ENCODE measurements at regions not wholly inside any gene's neighbourhood (a gene's known extent, or its start where the extent isn't known, plus 50 kb on each side); places are given as distances from the start of the nearest gene placed in this dataset.
"Not testable (repeated sequence)": the region's sequence is repeated elsewhere in the genome, so short reads cannot be mapped to it uniquely, and the experiment has no call there.

- H3K36me3 Mint-ChIP-seq (ENCODE audit: unreplicated experiment) = peaks cover 28% of the 10 kb centered on the region
- peaks cover 16% of the 10 kb centered on the region for H3K4me1 Mint-ChIP-seq (ENCODE audit: unreplicated experiment)
- no peaks in the 10 kb centered on the region for H3K27me3 Mint-ChIP-seq (ENCODE audit: unreplicated experiment)
- peaks cover 40% of the 10 kb centered on the region for H3K9me3 Mint-ChIP-seq (ENCODE audit: unreplicated experiment)
- H3K27ac Mint-ChIP-seq (ENCODE audit: unreplicated experiment) = no peak overlapping the region
- TF ChIP-seq, protein P1, sequence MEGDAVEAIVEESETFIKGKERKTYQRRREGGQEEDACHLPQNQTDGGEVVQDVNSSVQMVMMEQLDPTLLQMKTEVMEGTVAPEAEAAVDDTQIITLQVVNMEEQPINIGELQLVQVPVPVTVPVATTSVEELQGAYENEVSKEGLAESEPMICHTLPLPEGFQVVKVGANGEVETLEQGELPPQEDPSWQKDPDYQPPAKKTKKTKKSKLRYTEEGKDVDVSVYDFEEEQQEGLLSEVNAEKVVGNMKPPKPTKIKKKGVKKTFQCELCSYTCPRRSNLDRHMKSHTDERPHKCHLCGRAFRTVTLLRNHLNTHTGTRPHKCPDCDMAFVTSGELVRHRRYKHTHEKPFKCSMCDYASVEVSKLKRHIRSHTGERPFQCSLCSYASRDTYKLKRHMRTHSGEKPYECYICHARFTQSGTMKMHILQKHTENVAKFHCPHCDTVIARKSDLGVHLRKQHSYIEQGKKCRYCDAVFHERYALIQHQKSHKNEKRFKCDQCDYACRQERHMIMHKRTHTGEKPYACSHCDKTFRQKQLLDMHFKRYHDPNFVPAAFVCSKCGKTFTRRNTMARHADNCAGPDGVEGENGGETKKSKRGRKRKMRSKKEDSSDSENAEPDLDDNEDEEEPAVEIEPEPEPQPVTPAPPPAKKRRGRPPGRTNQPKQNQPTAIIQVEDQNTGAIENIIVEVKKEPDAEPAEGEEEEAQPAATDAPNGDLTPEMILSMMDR (IDR thresholded peaks at IDR 0.05) = no peak
- no peak for DNase-seq (ENCODE audit: extremely low spot score, unreplicated experiment)
- H3K4me3 Mint-ChIP-seq (ENCODE audit: unreplicated experiment) = no peak overlapping the region
Measured at GRCh38 chr1:183753464-183753891, 51.4 kb upstream of the RGL1 start.

DNA sequence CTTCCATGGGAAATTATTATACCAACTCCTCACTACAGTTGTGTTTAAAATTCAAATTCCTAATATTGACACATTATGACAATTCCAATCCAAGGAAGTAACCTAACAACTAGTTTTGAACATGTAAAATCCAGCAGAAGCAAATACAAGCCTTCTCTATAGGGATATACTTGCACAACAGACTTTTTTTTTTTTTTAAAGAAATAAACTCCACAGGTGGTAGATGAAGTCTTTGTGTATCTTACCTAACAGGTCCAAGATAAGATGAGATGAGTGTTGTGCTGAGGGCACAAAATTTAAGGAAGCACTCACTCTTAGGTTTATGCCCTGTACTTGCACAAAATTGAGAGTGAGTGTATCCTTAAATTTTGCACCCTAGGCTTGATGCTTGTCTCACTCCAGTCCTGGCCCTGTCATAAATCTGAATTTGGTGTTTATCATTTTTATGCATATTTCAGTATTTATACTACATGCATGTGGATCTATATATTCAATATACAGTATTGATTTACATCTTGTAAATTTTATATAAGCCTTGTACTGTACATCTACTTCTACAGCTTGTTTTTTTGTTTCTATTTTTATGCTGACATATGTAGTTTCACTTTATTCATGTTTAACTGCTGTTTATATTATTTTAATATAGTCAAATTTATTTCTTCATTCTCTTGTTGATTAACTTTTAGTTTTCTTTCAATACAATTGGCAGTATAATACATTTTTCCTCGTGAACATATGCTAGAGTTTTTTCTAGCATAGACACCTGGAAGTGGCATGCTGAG lies 60.6 kb upstream of the RGL1 start:
- H3K9me3 Mint-ChIP-seq (ENCODE audit: unreplicated experiment) = peaks cover 11% of the 10 kb centered on the region
- H3K27me3 Mint-ChIP-seq (ENCODE audit: unreplicated experiment) = no peaks in the 10 kb centered on the region
- no peak overlapping the region for H3K27ac Mint-ChIP-seq (ENCODE audit: unreplicated experiment)
- no peak overlapping the region for H3K4me3 Mint-ChIP-seq (ENCODE audit: unreplicated experiment)
- no peaks in the 10 kb centered on the region for H3K4me1 Mint-ChIP-seq (ENCODE audit: unreplicated experiment)
- no peak for DNase-seq (ENCODE audit: extremely low spot score, unreplicated experiment)
- peaks cover 13% of the 10 kb centered on the region for H3K36me3 Mint-ChIP-seq (ENCODE audit: unreplicated experiment)
- TF ChIP-seq, protein P1 (IDR thresholded peaks at IDR 0.05) = no peak

GRCh38 chr1:183742355-183742754 lies 62.6 kb upstream of the RGL1 start:
- TF ChIP-seq, protein P1 (IDR thresholded peaks at IDR 0.05) = no peak
- H3K36me3 Mint-ChIP-seq (ENCODE audit: unreplicated experiment) = peaks cover 4% of the 10 kb centered on the region
- H3K4me3 Mint-ChIP-seq (ENCODE audit: unreplicated experiment) = no peak overlapping the region
- no peak overlapping the region for H3K27ac Mint-ChIP-seq (ENCODE audit: unreplicated experiment)
- H3K27me3 Mint-ChIP-seq (ENCODE audit: unreplicated experiment) = no peaks in the 10 kb centered on the region
- no peak for DNase-seq (ENCODE audit: extremely low spot score, unreplicated experiment)
- peaks cover 4% of the 10 kb centered on the region for H3K9me3 Mint-ChIP-seq (ENCODE audit: unreplicated experiment)
- no peaks in the 10 kb centered on the region for H3K4me1 Mint-ChIP-seq (ENCODE audit: unreplicated experiment)

- H3K4me1 Mint-ChIP-seq (ENCODE audit: unreplicated experiment) = peaks cover 1% of the 10 kb centered on the region
- TF ChIP-seq, protein P1 (IDR thresholded peaks at IDR 0.05) = no peak
- peaks cover 4% of the 10 kb centered on the region for H3K36me3 Mint-ChIP-seq (ENCODE audit: unreplicated experiment)
- DNase-seq (ENCODE audit: extremely low spot score, unreplicated experiment) = no peak
- H3K9me3 Mint-ChIP-seq (ENCODE audit: unreplicated experiment) = peaks cover 4% of the 10 kb centered on the region
- H3K27me3 Mint-ChIP-seq (ENCODE audit: unreplicated experiment) = no peaks in the 10 kb centered on the region
- H3K4me3 Mint-ChIP-seq (ENCODE audit: unreplicated experiment) = no peak overlapping the region
- no peak overlapping the region for H3K27ac Mint-ChIP-seq (ENCODE audit: unreplicated experiment)
Measured at GRCh38 chr1:183739741-183740271, 65.1 kb upstream of the RGL1 start.

GRCh38 chr1:183739082-183739481 lies 65.8 kb upstream of the RGL1 start:
- peaks cover 4% of the 10 kb centered on the region for H3K36me3 Mint-ChIP-seq (ENCODE audit: unreplicated experiment)
- H3K27ac Mint-ChIP-seq (ENCODE audit: unreplicated experiment) = no peak overlapping the region
- H3K4me3 Mint-ChIP-seq (ENCODE audit: unreplicated experiment) = no peak overlapping the region
- H3K9me3 Mint-ChIP-seq (ENCODE audit: unreplicated experiment) = peaks cover 4% of the 10 kb centered on the region
- no peaks in the 10 kb centered on the region for H3K27me3 Mint-ChIP-seq (ENCODE audit: unreplicated experiment)
- no peak for DNase-seq (ENCODE audit: extremely low spot score, unreplicated experiment)
- H3K4me1 Mint-ChIP-seq (ENCODE audit: unreplicated experiment) = peaks cover 8% of the 10 kb centered on the region
- TF ChIP-seq, protein P1 (IDR thresholded peaks at IDR 0.05) = no peak

DNA sequence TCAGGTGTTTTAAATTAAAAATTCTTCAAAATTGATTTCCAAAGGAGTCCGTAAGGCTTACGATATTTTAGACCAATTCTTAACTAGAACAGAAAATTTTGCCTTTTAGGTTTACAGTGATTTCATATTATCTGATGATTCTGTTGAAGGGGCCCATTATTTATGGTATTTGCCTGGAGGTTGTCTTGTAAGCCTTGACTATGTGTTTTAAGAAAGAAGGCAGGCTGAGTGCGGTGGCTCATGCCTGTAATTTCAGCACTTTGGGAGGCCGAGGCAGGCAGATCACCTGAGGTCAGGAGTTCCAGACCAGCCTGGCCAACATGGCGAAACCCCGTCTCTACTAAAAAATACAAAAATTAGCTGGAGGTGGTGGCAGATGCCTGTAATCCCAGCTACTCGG lies 67.0 kb upstream of the RGL1 start:
- not testable (repeated sequence) for H3K27me3 Mint-ChIP-seq (ENCODE audit: unreplicated experiment); H3K4me3 Mint-ChIP-seq (ENCODE audit: unreplicated experiment); H3K36me3 Mint-ChIP-seq (ENCODE audit: unreplicated experiment); DNase-seq (ENCODE audit: extremely low spot score, unreplicated experiment); H3K9me3 Mint-ChIP-seq (ENCODE audit: unreplicated experiment); H3K27ac Mint-ChIP-seq (ENCODE audit: unreplicated experiment)
- peaks cover 13% of the 10 kb centered on the region for H3K4me1 Mint-ChIP-seq (ENCODE audit: unreplicated experiment)

Data from osteocyte (in vitro differentiated cells).